ENCODE measurements at regions not wholly inside any gene's neighbourhood (a gene's known extent, or its start where the extent isn't known, plus 50 kb on each side); places are given as distances from the start of the nearest gene placed in this dataset.

DNA sequence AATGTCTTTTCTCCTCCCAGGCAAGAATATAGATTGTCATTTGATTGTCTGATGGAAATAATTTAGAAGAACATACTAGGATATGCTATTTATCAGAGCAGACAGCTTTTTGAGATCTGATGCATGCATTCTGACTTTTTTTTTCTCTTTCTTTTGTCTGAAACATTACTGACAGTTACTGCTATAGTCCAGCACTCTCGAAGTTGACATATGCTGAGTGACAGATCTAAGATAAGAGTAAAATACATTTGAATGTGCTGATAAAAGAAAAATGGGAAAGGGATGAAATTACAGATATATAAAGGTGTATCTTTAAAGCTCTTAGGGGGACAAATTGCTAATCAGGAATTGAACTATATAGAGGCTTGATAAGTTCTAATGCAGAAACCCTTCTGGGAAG, 753.8 kb upstream of the TENM4 start:
- ChIA-PET POLR2A (no interaction called here), CTCF (no interaction called here)
- H3K36me3 ChIP-seq (ENCODE audit: control insufficient read depth in 2 of 2, extremely low read depth in 1 of 2, insufficient read depth in 2 of 2, low read length in 2 of 2): no peaks in the 10 kb centered on the region
- H3K9me1 ChIP-seq (replicated peaks; ENCODE audit: control insufficient read depth, extremely low read depth, insufficient read depth, low read length): no peaks in the 10 kb centered on the region
- no peaks in the 10 kb centered on the region for H3K9me3 ChIP-seq (replicated peaks; ENCODE audit: control insufficient read depth, insufficient read depth, low read length)
- H3K27ac ChIP-seq (ENCODE audit: insufficient read depth, low read depth, low read length): no peak overlapping the region
- dilution Hi-C loops (cut with MboI; ENCODE audit: extremely low pct_ligation_motif_present, low sequenced_read_pairs) (no loop called here), intact Hi-C loops (cut with micrococcal nuclease) (no loop called here)
- H3K9ac ChIP-seq (replicated peaks; ENCODE audit: extremely low read depth, insufficient read depth, low read length): no peak overlapping the region
- H2AFZ ChIP-seq (ENCODE audit: low read depth, low read length): no peak overlapping the region
- FAIRE-seq (no peak), DNase-seq (ENCODE audit: low read depth, low spot score) (no peak)
- no peaks in the 10 kb centered on the region for H4K20me1 ChIP-seq (replicated peaks; ENCODE audit: control insufficient read depth, extremely low read depth, insufficient read depth, low read length)
- no peaks in the 10 kb centered on the region for H3K79me2 ChIP-seq (ENCODE audit: control insufficient read depth, insufficient read depth, low read length)
- BruUV-seq (replicated peaks): no TSS peak
- H3K4me1 ChIP-seq (ENCODE audit: control insufficient read depth, extremely low read depth, insufficient read depth, low read length): no peaks in the 10 kb centered on the region
- H3K27me3 ChIP-seq (ENCODE audit: control insufficient read depth in 2 of 2, insufficient read depth in 2 of 2, low read length in 2 of 2): no peaks in the 10 kb centered on the region
- TF ChIP-seq POLR2AphosphoS5 (IDR thresholded peaks at IDR 0.05; ENCODE audit: insufficient read depth, low read depth, low read length) (no peak), MYC (IDR thresholded peaks at IDR 0.05; ENCODE audit: low read depth, low read length) (no peak), EZH2 (IDR thresholded peaks at IDR 0.05; ENCODE audit: borderline replicate concordance, low read depth, low read length, severe bottlenecking) (no peak), GATA2 (IDR thresholded peaks at IDR 0.05; ENCODE audit: insufficient read depth, insufficient read length, low read depth, low read length) (no peak), POLR2A (IDR thresholded peaks at IDR 0.05; ENCODE audit: low read depth, low read length) (no peak), JUN (IDR thresholded peaks at IDR 0.05; ENCODE audit: borderline replicate concordance, insufficient read depth, insufficient read length, low read depth) (no peak), FOS (IDR thresholded peaks at IDR 0.05; ENCODE audit: borderline replicate concordance, insufficient read depth, low read length) (no peak)
- TF ChIP-seq, protein P1, sequence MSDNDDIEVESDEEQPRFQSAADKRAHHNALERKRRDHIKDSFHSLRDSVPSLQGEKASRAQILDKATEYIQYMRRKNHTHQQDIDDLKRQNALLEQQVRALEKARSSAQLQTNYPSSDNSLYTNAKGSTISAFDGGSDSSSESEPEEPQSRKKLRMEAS (IDR thresholded peaks at IDR 0.05; ENCODE audit: insufficient read depth, insufficient read length): no peak
- TF ChIP-seq, protein P2, sequence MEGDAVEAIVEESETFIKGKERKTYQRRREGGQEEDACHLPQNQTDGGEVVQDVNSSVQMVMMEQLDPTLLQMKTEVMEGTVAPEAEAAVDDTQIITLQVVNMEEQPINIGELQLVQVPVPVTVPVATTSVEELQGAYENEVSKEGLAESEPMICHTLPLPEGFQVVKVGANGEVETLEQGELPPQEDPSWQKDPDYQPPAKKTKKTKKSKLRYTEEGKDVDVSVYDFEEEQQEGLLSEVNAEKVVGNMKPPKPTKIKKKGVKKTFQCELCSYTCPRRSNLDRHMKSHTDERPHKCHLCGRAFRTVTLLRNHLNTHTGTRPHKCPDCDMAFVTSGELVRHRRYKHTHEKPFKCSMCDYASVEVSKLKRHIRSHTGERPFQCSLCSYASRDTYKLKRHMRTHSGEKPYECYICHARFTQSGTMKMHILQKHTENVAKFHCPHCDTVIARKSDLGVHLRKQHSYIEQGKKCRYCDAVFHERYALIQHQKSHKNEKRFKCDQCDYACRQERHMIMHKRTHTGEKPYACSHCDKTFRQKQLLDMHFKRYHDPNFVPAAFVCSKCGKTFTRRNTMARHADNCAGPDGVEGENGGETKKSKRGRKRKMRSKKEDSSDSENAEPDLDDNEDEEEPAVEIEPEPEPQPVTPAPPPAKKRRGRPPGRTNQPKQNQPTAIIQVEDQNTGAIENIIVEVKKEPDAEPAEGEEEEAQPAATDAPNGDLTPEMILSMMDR (IDR thresholded peaks at IDR 0.05; ENCODE audit: extremely low read depth in 1 of 2, insufficient read depth in 1 of 2, low read depth in 1 of 2, low read length in 2 of 2): no peak
- H3K4me2 ChIP-seq (ENCODE audit: insufficient read depth, low read length): no peak overlapping the region
- H3K4me3 ChIP-seq (replicated peaks in 1 of 3; ENCODE audit: insufficient read depth in 1 of 3, low read depth in 1 of 3, low read length in 3 of 3): no peak overlapping the region
